Neural progenitor cell (in vitro differentiated cells): ENCODE measurements at regions not wholly inside any gene's neighbourhood (a gene's known extent, or its start where the extent isn't known, plus 50 kb on each side); places are given as distances from the start of the nearest gene placed in this dataset.

Source experiments
- DNase-seq: peaks from one replicate; pipeline ENCODE4 v3.0.0-alpha.2; 2016; ENCODE audit warnings: low spot score
- H2AFZ ChIP-seq: fragments of 200-600 bp; sonication (generic); replicated peaks from 2 replicates; pipeline ENCODE4 v1.6.1; 2016; ENCODE audit warnings: antibody characterized with exemption
- H3F3A ChIP-seq: fragments of 200-600 bp; sonication (generic); 2 replicates; pipeline ENCODE4 v1.6.1; 2016; ENCODE audit warnings: antibody characterized with exemption, low read depth
- H3K27ac ChIP-seq: fragments of 200-600 bp; sonication (generic); 2 replicates; pipeline ENCODE4 v1.5.1; 2016; ENCODE audit warnings: mild to moderate bottlenecking
- H3K27me3 ChIP-seq: fragments of 200-600 bp; sonication (generic); 2 replicates; pipeline ENCODE4 v1.6.1; 2016; ENCODE audit warnings: mild to moderate bottlenecking, moderate library complexity
- H3K36me3 ChIP-seq: fragments of 200-600 bp; sonication (generic); 2 replicates; pipeline ENCODE4 v1.5.1; 2016
- H3K4me1 ChIP-seq: fragments of 200-600 bp; sonication (generic); 2 replicates; pipeline ENCODE4 v1.6.1; 2016; ENCODE audit warnings: mixed run types
- H3K4me2 ChIP-seq: fragments of 200-600 bp; sonication (generic); 2 replicates; pipeline ENCODE4 v1.6.1; 2016
- H3K4me3 ChIP-seq: fragments of 200-600 bp; sonication (generic); 2 replicates; pipeline ENCODE4 v1.5.1; 2016
- H3K79me2 ChIP-seq: fragments of 200-600 bp; sonication (generic); 2 replicates; pipeline ENCODE4 v1.6.1; 2016; ENCODE audit warnings: low read depth
- H3K9ac ChIP-seq: fragments of 200-600 bp; sonication (generic); 2 replicates; pipeline ENCODE4 v1.6.1; 2016
- H3K9me3 ChIP-seq: fragments of 200-600 bp; sonication (generic); 2 replicates; pipeline ENCODE4 v1.5.1; 2016; ENCODE audit warnings: low read depth
- H4K20me1 ChIP-seq: fragments of 200-600 bp; sonication (generic); 2 replicates; pipeline ENCODE4 v1.6.1; 2016; ENCODE audit warnings: low read depth
- H3K27ac Mint-ChIP-seq: 3 replicates; pipeline ENCODE4 v1.8.0; 2021; ENCODE audit warnings: mixed read lengths
- H3K27me3 Mint-ChIP-seq: 2 replicates; pipeline ENCODE4 v1.8.0; 2022; ENCODE audit warnings: low read depth, mild to moderate bottlenecking, inconsistent platforms, moderate library complexity, mixed read lengths; ENCODE audit not compliant: insufficient read depth
- H3K36me3 Mint-ChIP-seq: 3 replicates; pipeline ENCODE4 v1.8.0; 2021; ENCODE audit warnings: mixed read lengths
- H3K4me1 Mint-ChIP-seq: 3 replicates; pipeline ENCODE4 v1.8.0; 2021; ENCODE audit warnings: mixed read lengths
- H3K4me3 Mint-ChIP-seq: 3 replicates; pipeline ENCODE4 v1.8.0; 2021; ENCODE audit warnings: mild to moderate bottlenecking, moderate library complexity, mixed read lengths
- H3K9me3 Mint-ChIP-seq: 3 replicates; pipeline ENCODE4 v1.8.0; 2020; ENCODE audit warnings: mixed read lengths
- EZH2 ChIP-seq: fragments of 200-600 bp; sonication (generic); IDR thresholded peaks from 2 replicates; pipeline ENCODE4 v1.6.1; 2017; ENCODE audit warnings: antibody characterized with exemption, mild to moderate bottlenecking, moderate library complexity
- EZH2phosphoT487 ChIP-seq: fragments of 200-600 bp; sonication (generic); IDR thresholded peaks from 2 replicates; pipeline ENCODE4 v1.6.1; 2017; ENCODE audit warnings: antibody characterized with exemption
- TF ChIP-seq, protein P1 (sequence below): fragments of 200-600 bp; sonication (generic); IDR thresholded peaks from 2 replicates; pipeline ENCODE4 v1.5.1; 2017; ENCODE audit warnings: antibody characterized with exemption, mild to moderate bottlenecking

DNA sequence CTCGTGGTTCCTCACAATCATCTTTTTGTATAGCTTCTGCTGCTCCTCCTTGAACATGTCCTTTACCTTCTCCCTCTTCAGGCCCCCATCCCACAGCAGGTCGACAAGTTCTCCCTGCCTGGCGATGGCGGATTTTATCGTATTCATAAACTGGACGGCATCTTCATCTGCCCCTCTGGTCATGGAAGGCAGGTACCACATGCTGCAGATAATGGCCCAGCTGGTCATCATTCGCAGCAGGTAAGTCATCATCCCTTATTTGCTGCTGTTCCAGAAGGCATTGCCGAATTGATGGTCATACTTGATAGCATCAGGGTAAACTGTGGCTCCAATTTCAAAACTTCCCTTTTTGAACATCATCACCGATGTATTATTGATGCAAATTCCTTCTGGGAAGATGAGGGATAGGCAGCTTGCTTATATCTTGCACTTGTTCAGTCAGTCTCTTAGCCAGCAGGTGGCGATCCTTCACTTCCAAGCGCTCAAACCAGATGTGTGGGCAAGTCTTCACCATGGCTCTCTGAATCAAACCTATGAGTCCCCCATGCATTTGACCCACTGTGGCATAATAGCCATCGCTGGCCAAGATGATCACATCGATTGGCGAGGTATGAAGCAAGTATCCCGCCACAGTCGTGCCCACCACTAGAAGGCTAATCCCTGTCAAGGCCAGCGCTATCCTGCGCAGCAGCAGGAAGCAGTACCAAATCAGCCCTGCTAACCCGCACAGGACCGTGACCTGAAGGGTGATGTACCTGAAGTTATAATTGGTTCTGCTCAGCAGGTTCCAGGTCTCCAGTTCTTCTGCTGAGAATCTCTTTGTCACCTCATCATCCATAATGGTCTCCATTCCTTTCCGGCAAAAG lies 381.5 kb upstream of the STXBP6 start:
- Histone ChIP-seq H3F3A (no peaks in the 10 kb centered on the region), H3K4me1 (no peaks in the 10 kb centered on the region), H3K9ac (no peak overlapping the region), H3K27me3 (no peaks in the 10 kb centered on the region), H3K4me2 (no peak overlapping the region), H3K4me3 (no peak overlapping the region), H3K9me3 (no peaks in the 10 kb centered on the region), H4K20me1 (no peaks in the 10 kb centered on the region), H3K36me3 (no peaks in the 10 kb centered on the region), H3K27ac (no peak overlapping the region), H3K79me2 (no peaks in the 10 kb centered on the region), H2AFZ (no peak overlapping the region)
- H3K4me3 Mint-ChIP-seq = no peak overlapping the region
- peak; percentile 58 for DNase-seq
- no peaks in the 10 kb centered on the region for H3K36me3 Mint-ChIP-seq
- no peak for TF ChIP-seq EZH2
- TF ChIP-seq, protein P1, sequence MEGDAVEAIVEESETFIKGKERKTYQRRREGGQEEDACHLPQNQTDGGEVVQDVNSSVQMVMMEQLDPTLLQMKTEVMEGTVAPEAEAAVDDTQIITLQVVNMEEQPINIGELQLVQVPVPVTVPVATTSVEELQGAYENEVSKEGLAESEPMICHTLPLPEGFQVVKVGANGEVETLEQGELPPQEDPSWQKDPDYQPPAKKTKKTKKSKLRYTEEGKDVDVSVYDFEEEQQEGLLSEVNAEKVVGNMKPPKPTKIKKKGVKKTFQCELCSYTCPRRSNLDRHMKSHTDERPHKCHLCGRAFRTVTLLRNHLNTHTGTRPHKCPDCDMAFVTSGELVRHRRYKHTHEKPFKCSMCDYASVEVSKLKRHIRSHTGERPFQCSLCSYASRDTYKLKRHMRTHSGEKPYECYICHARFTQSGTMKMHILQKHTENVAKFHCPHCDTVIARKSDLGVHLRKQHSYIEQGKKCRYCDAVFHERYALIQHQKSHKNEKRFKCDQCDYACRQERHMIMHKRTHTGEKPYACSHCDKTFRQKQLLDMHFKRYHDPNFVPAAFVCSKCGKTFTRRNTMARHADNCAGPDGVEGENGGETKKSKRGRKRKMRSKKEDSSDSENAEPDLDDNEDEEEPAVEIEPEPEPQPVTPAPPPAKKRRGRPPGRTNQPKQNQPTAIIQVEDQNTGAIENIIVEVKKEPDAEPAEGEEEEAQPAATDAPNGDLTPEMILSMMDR = peak; percentile 65
- TF ChIP-seq EZH2phosphoT487 = no peak
- H3K27ac Mint-ChIP-seq = no peak overlapping the region
- peaks cover 33% of the 10 kb centered on the region for H3K9me3 Mint-ChIP-seq
- H3K4me1 Mint-ChIP-seq = no peaks in the 10 kb centered on the region
- peaks cover under 1% of the 10 kb centered on the region for H3K27me3 Mint-ChIP-seq

GRCh38 chr14:25430808-25431207 lies 380.9 kb upstream of the STXBP6 start:
- Mint-ChIP-seq H3K36me3 (no peaks in the 10 kb centered on the region), H3K4me1 (no peaks in the 10 kb centered on the region), H3K27ac (no peak overlapping the region), H3K4me3 (no peak overlapping the region), H3K27me3 (no peaks in the 10 kb centered on the region), H3K9me3 (peaks cover 33% of the 10 kb centered on the region)
- H2AFZ ChIP-seq = no peak overlapping the region
- no peaks in the 10 kb centered on the region for H4K20me1 ChIP-seq
- no peak overlapping the region for H3K9ac ChIP-seq
- no peaks in the 10 kb centered on the region for H3K79me2 ChIP-seq
- no peaks in the 10 kb centered on the region for H3K36me3 ChIP-seq
- DNase-seq = no peak
- no peaks in the 10 kb centered on the region for H3K9me3 ChIP-seq
- H3K27me3 ChIP-seq = no peaks in the 10 kb centered on the region
- no peaks in the 10 kb centered on the region for H3K4me1 ChIP-seq
- no peaks in the 10 kb centered on the region for H3F3A ChIP-seq
- H3K27ac ChIP-seq = no peak overlapping the region
- H3K4me2 ChIP-seq = no peak overlapping the region
- TF ChIP-seq EZH2 = no peak
- TF ChIP-seq, protein P1 = no peak
- TF ChIP-seq EZH2phosphoT487 = no peak
- no peak overlapping the region for H3K4me3 ChIP-seq

DNA sequence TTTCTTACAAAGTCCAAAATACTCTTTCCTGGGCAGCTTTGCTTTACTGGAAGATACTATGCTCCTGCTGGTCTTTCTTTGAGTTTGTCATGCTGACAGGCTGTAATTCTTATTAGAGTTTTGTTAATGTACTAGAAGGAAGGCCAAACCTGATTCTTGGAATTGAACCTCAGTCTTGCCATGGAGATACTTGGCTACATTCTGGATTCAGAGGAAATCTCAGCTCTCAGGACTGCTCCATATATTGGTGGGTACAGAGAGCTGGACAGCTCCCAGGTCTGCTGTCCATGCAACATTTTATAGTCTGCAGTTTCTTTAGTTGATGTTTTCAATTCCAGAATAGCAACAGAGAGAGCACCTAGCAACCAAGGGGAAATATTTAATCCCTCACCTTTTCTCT lies 363.1 kb upstream of the STXBP6 start:
- no peak overlapping the region for H3K9ac ChIP-seq
- TF ChIP-seq EZH2phosphoT487 (no peak), EZH2 (no peak)
- H3K9me3 ChIP-seq = no peaks in the 10 kb centered on the region

More for the DNA sequence above, 363.1 kb upstream of the STXBP6 start:
- H3K4me3 ChIP-seq = no peak overlapping the region
- peaks cover 2% of the 10 kb centered on the region for H3K4me1 Mint-ChIP-seq
- no peak overlapping the region for H3K27ac Mint-ChIP-seq
- H3F3A ChIP-seq = no peaks in the 10 kb centered on the region
- no peaks in the 10 kb centered on the region for H3K9me3 Mint-ChIP-seq
- DNase-seq = no peak
- H3K27me3 Mint-ChIP-seq = peaks cover 3% of the 10 kb centered on the region
- no peak overlapping the region for H2AFZ ChIP-seq
- H3K36me3 Mint-ChIP-seq = no peaks in the 10 kb centered on the region
- H3K36me3 ChIP-seq = no peaks in the 10 kb centered on the region
- no peaks in the 10 kb centered on the region for H3K27me3 ChIP-seq
- no peak overlapping the region for H3K4me2 ChIP-seq
- no peak overlapping the region for H3K27ac ChIP-seq
- H3K79me2 ChIP-seq = no peaks in the 10 kb centered on the region
- no peak overlapping the region for H3K4me3 Mint-ChIP-seq
- H3K4me1 ChIP-seq = no peaks in the 10 kb centered on the region
- H4K20me1 ChIP-seq = no peaks in the 10 kb centered on the region
